HEK293 (cell line): ENCODE measurements at regions not wholly inside any gene's neighbourhood (a gene's known extent, or its start where the extent isn't known, plus 50 kb on each side); places are given as distances from the start of the nearest gene placed in this dataset.

ENCODE experiments used
- CTCF ChIA-PET: fragments of 350-600 bp; formaldehyde crosslinking; extraction: SDS; loops from one replicate; lab custom pipeline; 2021; ENCODE audit warnings: antibody characterized with exemption; lab: Yijun Ruan, JAX
- POLR2A ChIA-PET: fragments of 300-600 bp; formaldehyde crosslinking; extraction: SDS; loops from one replicate; lab custom pipeline; 2020; ENCODE audit warnings: antibody characterized with exemption, inconsistent platforms; lab: Yijun Ruan, JAX
- H3K27ac ChIP-seq: fragments of 200-500 bp; sonication (Bioruptor generic); 2 replicates; pipeline ENCODE4 v1.5.1; 2014; ENCODE audit warnings: low read depth, low read length, control low read depth, inconsistent platforms; ENCODE audit errors: extremely low read depth
- H3K36me3 ChIP-seq, 2 experiments: fragments of 200-500 bp in 1 of 2; sonication (Bioruptor generic) in 1 of 2; 1 replicate in 1 of 2; 2 replicates in 1 of 2; pipeline ENCODE4 v1.5.1; 2014 to 2017; ENCODE audit warnings: inconsistent platforms in 2 of 2, low read length in 2 of 2; ENCODE audit not compliant: control insufficient read depth in 2 of 2, insufficient read depth in 1 of 2
- H3K4me1 ChIP-seq: fragments of 200-500 bp; sonication (Bioruptor generic); 2 replicates; pipeline ENCODE4 v1.5.1; 2014; ENCODE audit warnings: mild to moderate bottlenecking, low read length, inconsistent platforms; ENCODE audit not compliant: control insufficient read depth, insufficient read depth
- H3K4me3 ChIP-seq: 2 replicates; pipeline ENCODE4 v1.5.1; 2011; ENCODE audit warnings: low read depth, mild to moderate bottlenecking, control low read depth, low read length, moderate library complexity
- H3K9me3 ChIP-seq: fragments of 200-500 bp; sonication (Bioruptor generic); 2 replicates; pipeline ENCODE4 v1.5.1; 2014; ENCODE audit warnings: low read depth, low read length, inconsistent platforms; ENCODE audit not compliant: control insufficient read depth, insufficient read depth
- KLF8 ChIP-seq: fragments of 450-650 bp; formaldehyde crosslinking; IDR thresholded peaks from 2 replicates; pipeline ENCODE4 v1.5.1; 2016; ENCODE audit warnings: missing biosample characterization, missing genetic modification characterization
- OVOL3 ChIP-seq: fragments of 450-650 bp; formaldehyde crosslinking; IDR thresholded peaks from 2 replicates; pipeline ENCODE4 v1.5.1; 2016; ENCODE audit warnings: missing biosample characterization, missing genetic modification characterization
- PRDM1 ChIP-seq: fragments of 450-650 bp; formaldehyde crosslinking; IDR thresholded peaks from 2 replicates; pipeline ENCODE4; 2016; ENCODE audit warnings: missing biosample characterization, missing genetic modification characterization
- SALL2 ChIP-seq: fragments of 450-650 bp; formaldehyde crosslinking; IDR thresholded peaks from 2 replicates; pipeline ENCODE4 v1.5.0; 2017; ENCODE audit warnings: missing biosample characterization, mild to moderate bottlenecking, missing genetic modification characterization, borderline replicate concordance
- ZBTB11 ChIP-seq: fragments of 450-650 bp; formaldehyde crosslinking; conservative IDR thresholded peaks from 2 replicates; pipeline ENCODE4 v1.5.1; 2016; ENCODE audit warnings: low read depth, missing biosample characterization, missing genetic modification characterization
- ZFHX2 ChIP-seq: fragments of 450-650 bp; formaldehyde crosslinking; conservative IDR thresholded peaks from 2 replicates; pipeline ENCODE4 v1.5.1; 2016; ENCODE audit warnings: missing biosample characterization, missing genetic modification characterization
- ZNF132 ChIP-seq: fragments of 450-650 bp; formaldehyde crosslinking; IDR thresholded peaks from 2 replicates; pipeline ENCODE4 v1.5.1; 2017; ENCODE audit warnings: missing biosample characterization, missing genetic modification characterization, borderline replicate concordance
- ZNF138 ChIP-seq: fragments of 450-650 bp; formaldehyde crosslinking; IDR thresholded peaks from 2 replicates; pipeline ENCODE4 v1.5.1; 2016; ENCODE audit warnings: missing biosample characterization, missing genetic modification characterization, borderline replicate concordance
- ZNF174 ChIP-seq: fragments of 450-650 bp; formaldehyde crosslinking; IDR thresholded peaks from 2 replicates; pipeline ENCODE4 v1.5.0; 2017; ENCODE audit warnings: missing biosample characterization, mild to moderate bottlenecking, missing genetic modification characterization
- ZNF18 ChIP-seq: fragments of 450-650 bp; formaldehyde crosslinking; IDR thresholded peaks from 2 replicates; pipeline ENCODE4 v1.5.1; 2016; ENCODE audit warnings: missing biosample characterization, missing genetic modification characterization
- ZNF2 ChIP-seq: fragments of 450-650 bp; formaldehyde crosslinking; IDR thresholded peaks from 2 replicates; pipeline ENCODE4 v1.5.1; 2016; ENCODE audit warnings: missing biosample characterization, missing genetic modification characterization
- ZNF23 ChIP-seq: fragments of 450-650 bp; formaldehyde crosslinking; IDR thresholded peaks from 2 replicates; pipeline ENCODE4 v1.5.1; 2016; ENCODE audit warnings: missing biosample characterization, missing genetic modification characterization, borderline replicate concordance
- ZNF248 ChIP-seq: fragments of 450-650 bp; formaldehyde crosslinking; IDR thresholded peaks from 2 replicates; pipeline ENCODE4 v1.5.1; 2017; ENCODE audit warnings: missing biosample characterization, missing genetic modification characterization
- ZNF354C ChIP-seq: fragments of 450-650 bp; formaldehyde crosslinking; IDR thresholded peaks from 2 replicates; pipeline ENCODE4 v1.5.1; 2016; ENCODE audit warnings: missing biosample characterization, missing genetic modification characterization, low read depth, borderline replicate concordance
- ZNF514 ChIP-seq: fragments of 450-650 bp; formaldehyde crosslinking; IDR thresholded peaks from 2 replicates; pipeline ENCODE4 v1.5.1; 2016; ENCODE audit warnings: missing biosample characterization, missing genetic modification characterization
- ZNF529 ChIP-seq: fragments of 450-650 bp; formaldehyde crosslinking; IDR thresholded peaks from 2 replicates; pipeline ENCODE4 v1.5.1; 2017; ENCODE audit warnings: missing genetic modification characterization, missing biosample characterization; ENCODE audit not compliant: insufficient replicate concordance
- ZNF585B ChIP-seq: fragments of 450-650 bp; formaldehyde crosslinking; IDR thresholded peaks from 2 replicates; pipeline ENCODE4 v1.5.1; 2016; ENCODE audit warnings: missing biosample characterization, missing genetic modification characterization
- ZNF624 ChIP-seq: fragments of 450-650 bp; formaldehyde crosslinking; IDR thresholded peaks from 2 replicates; pipeline ENCODE4 v1.5.1; 2017; ENCODE audit warnings: missing biosample characterization, missing genetic modification characterization
- ZNF654 ChIP-seq: fragments of 450-650 bp; formaldehyde crosslinking; IDR thresholded peaks from 2 replicates; pipeline ENCODE4 v1.5.1; 2016; ENCODE audit warnings: low read depth, missing biosample characterization, missing genetic modification characterization
- ZNF76 ChIP-seq: fragments of 450-650 bp; formaldehyde crosslinking; IDR thresholded peaks from 2 replicates; pipeline ENCODE4; 2016; ENCODE audit warnings: low read depth, missing biosample characterization, missing genetic modification characterization, borderline replicate concordance
- ZSCAN4 ChIP-seq: fragments of 450-650 bp; formaldehyde crosslinking; IDR thresholded peaks from 2 replicates; pipeline ENCODE4 v1.5.1; 2017; ENCODE audit warnings: missing biosample characterization, missing genetic modification characterization

GRCh38 chr16:26901196-26901861, 165.4 kb upstream of the C16orf82 start (continued):
- TF ChIP-seq ZNF76 (tag by site-specific recombination) (no peak), ZNF585B (tag by site-specific recombination) (no peak), ZNF23 (no peak)

- no peaks in the 10 kb centered on the region for H3K9me3 ChIP-seq
- TF ChIP-seq ZNF18 (tag by site-specific recombination), result no peak
- TF ChIP-seq ZNF174 (tag by site-specific recombination), result no peak
- no peak for TF ChIP-seq ZNF138 (tag by site-specific recombination)
- ChIA-PET POLR2A (no interaction called here), CTCF (no interaction called here)
- no peak overlapping the region for H3K27ac ChIP-seq
- H3K4me3 ChIP-seq, result no peak overlapping the region
- H3K36me3 ChIP-seq, result no peaks in the 10 kb centered on the region
- H3K4me1 ChIP-seq, result no peaks in the 10 kb centered on the region
These were observed 164.7 kb upstream of the C16orf82 start for GRCh38 chr16:26901983-26902382.

- no peaks in the 10 kb centered on the region for H3K9me3 ChIP-seq
These were observed 161.4 kb upstream of the C16orf82 start for GRCh38 chr16:26905336-26905735.

More at GRCh38 chr16:26905336-26905735, 161.4 kb upstream of the C16orf82 start:
- ChIA-PET POLR2A (no interaction called here), CTCF (no interaction called here)
- H3K27ac ChIP-seq, result no peak overlapping the region
- H3K4me3 ChIP-seq, result no peak overlapping the region
- H3K36me3 ChIP-seq, result no peaks in the 10 kb centered on the region
- H3K4me1 ChIP-seq, result no peaks in the 10 kb centered on the region
- TF ChIP-seq OVOL3 (no peak), ZNF654 (tag by site-specific recombination) (no peak), ZNF23 (no peak), ZFHX2 (tag by site-specific recombination) (no peak), ZNF354C (tag by site-specific recombination) (no peak), ZBTB11 (no peak), KLF8 (no peak), SALL2 (no peak), ZNF514 (tag by site-specific recombination) (no peak), ZNF2 (tag by site-specific recombination) (no peak), ZNF529 (tag by site-specific recombination) (no peak), ZSCAN4 (tag by site-specific recombination) (no peak), ZNF248 (no peak), ZNF624 (tag by site-specific recombination) (no peak), ZNF132 (tag by site-specific recombination) (no peak), ZNF18 (tag by site-specific recombination) (no peak), PRDM1 (tag by site-specific recombination) (no peak)
- TF ChIP-seq, all 188 proteins: peak for 0
